Keratinocyte (primary cell): ENCODE measurements at regions not wholly inside any gene's neighbourhood (a gene's known extent, or its start where the extent isn't known, plus 50 kb on each side); places are given as distances from the start of the nearest gene placed in this dataset.

ENCODE experiments used
- DNase-seq: peaks from one replicate; pipeline ENCODE4 v3.0.0-alpha.2; 2011; ENCODE audit warnings: low read depth, missing footprints, low spot score
- FAIRE-seq: peaks from 2 replicates; lab custom pipeline; 2011; peaks lifted over from hg19 to GRCh38; lab: Jason Lieb, UNC
- H2AFZ ChIP-seq: 2 replicates; pipeline ENCODE4 v1.6.0; 2012; ENCODE audit warnings: low read length, control low read depth, inconsistent platforms; ENCODE audit not compliant: control insufficient read depth
- H3K27ac ChIP-seq: 2 replicates; pipeline ENCODE4 v1.5.1; 2011; ENCODE audit warnings: low read length; ENCODE audit not compliant: control insufficient read depth, insufficient read depth
- H3K27me3 ChIP-seq: 3 replicates; pipeline ENCODE4 v1.6.0; 2011; ENCODE audit warnings: low read length; ENCODE audit not compliant: control insufficient read depth, insufficient read depth; ENCODE audit errors: extremely low read depth
- H3K36me3 ChIP-seq, 2 experiments: 2 replicates in 1 of 2; 3 replicates in 1 of 2; pipeline ENCODE4 v1.5.1; 2011; ENCODE audit warnings: low read length in 2 of 2, mild to moderate bottlenecking in 1 of 2; ENCODE audit not compliant: control insufficient read depth in 2 of 2, insufficient read depth in 2 of 2; ENCODE audit errors: extremely low read depth in 1 of 2
- H3K4me1 ChIP-seq: 3 replicates; pipeline ENCODE4 v1.5.1; 2011; ENCODE audit warnings: low read length; ENCODE audit not compliant: control insufficient read depth, insufficient read depth; ENCODE audit errors: extremely low read depth
- H3K4me2 ChIP-seq: 3 replicates; pipeline ENCODE4 v1.6.0; 2011; ENCODE audit warnings: low read depth, low read length; ENCODE audit not compliant: control insufficient read depth, insufficient read depth; ENCODE audit errors: extremely low read depth
- H3K4me3 ChIP-seq, 3 experiments: fragments of 200-600 bp in 1 of 3; sonication (generic) in 1 of 3; 2 replicates in 2 of 3; 3 replicates in 1 of 3; pipeline ENCODE4 v1.5.1; 2011 to 2016; ENCODE audit warnings: low read length in 3 of 3, mild to moderate bottlenecking in 3 of 3, control low read depth in 2 of 3, inconsistent platforms in 1 of 3, low read depth in 1 of 3, mixed read lengths in 1 of 3, mixed run types in 1 of 3, moderate library complexity in 1 of 3; ENCODE audit not compliant: control insufficient read depth in 2 of 3, insufficient read depth in 2 of 3; ENCODE audit errors: extremely low read depth in 1 of 3
- H3K79me2 ChIP-seq: 2 replicates; pipeline ENCODE4 v1.6.0; 2012; ENCODE audit warnings: low read length; ENCODE audit not compliant: control insufficient read depth, insufficient read depth
- H3K9ac ChIP-seq: 3 replicates; pipeline ENCODE4 v1.6.0; 2011; ENCODE audit warnings: low read length; ENCODE audit not compliant: control insufficient read depth, insufficient read depth; ENCODE audit errors: extremely low read depth
- H3K9me1 ChIP-seq: 3 replicates; pipeline ENCODE4 v1.6.0; 2011; ENCODE audit warnings: low read length; ENCODE audit not compliant: control insufficient read depth, insufficient read depth; ENCODE audit errors: extremely low read depth
- H3K9me3 ChIP-seq: 2 replicates; pipeline ENCODE4 v1.5.1; 2012; ENCODE audit warnings: low read depth, low read length; ENCODE audit not compliant: control insufficient read depth
- H4K20me1 ChIP-seq: 3 replicates; pipeline ENCODE4 v1.6.0; 2011; ENCODE audit warnings: low read length; ENCODE audit not compliant: control insufficient read depth, insufficient read depth; ENCODE audit errors: extremely low read depth
- CTCF ChIP-seq, 3 experiments: IDR thresholded peaks in 1 of 3; conservative IDR thresholded peaks in 1 of 3; optimal IDR thresholded peaks in 1 of 3; 2 replicates in 2 of 3; 3 replicates in 1 of 3; pipeline versions ENCODE3 to v1.5.1; 2011; ENCODE audit warnings: low read length in 3 of 3, mild to moderate bottlenecking in 3 of 3, moderate library complexity in 2 of 3, control low read depth in 1 of 3, inconsistent platforms in 1 of 3; ENCODE audit not compliant: insufficient read depth in 2 of 3; ENCODE audit errors: extremely low read depth in 1 of 3
- EZH2 ChIP-seq: IDR thresholded peaks from one replicate; pipeline ENCODE4 v1.6.1; 2012; ENCODE audit warnings: inconsistent platforms, mild to moderate bottlenecking, low read length, moderate library complexity
- dilution Hi-C: fragments of 300-500 bp; cut with MboI; formaldehyde crosslinking; loops from one replicate; pipeline ENCODE4 v1.7.0; 2020; ENCODE audit warnings: low sequenced_read_pairs; ENCODE audit not compliant: extremely low pct_ligation_motif_present

GRCh38 chr7:52980129-52980528 lies 55.3 kb upstream of the POM121L12 start:
- Histone ChIP-seq H3K4me2 (no peak overlapping the region), H3K27ac (no peak overlapping the region), H3K36me3 (no peaks in the 10 kb centered on the region), H2AFZ (no peak overlapping the region), H3K9me3 (peaks cover 2% of the 10 kb centered on the region), H3K9ac (no peak overlapping the region), H3K27me3 (no peaks in the 10 kb centered on the region), H3K9me1 (no peaks in the 10 kb centered on the region), H3K4me3 (no peak overlapping the region), H3K4me1 (no peaks in the 10 kb centered on the region), H4K20me1 (no peaks in the 10 kb centered on the region), H3K79me2 (no peaks in the 10 kb centered on the region)
- DNase-seq (no peak), FAIRE-seq (no peak)
- dilution Hi-C loops: no loop called here
- no peak for TF ChIP-seq EZH2
- TF ChIP-seq CTCF (optimal IDR thresholded peaks at IDR 0.05 in 1 of 3, IDR thresholded peaks at IDR 0.05 in 1 of 3, conservative IDR thresholded peaks at IDR 0.05 in 1 of 3; ENCODE audit: extremely low read depth in 1 of 3, insufficient read depth in 2 of 3, low read length in 3 of 3): no peak

GRCh38 chr7:52973126-52973525 lies 62.3 kb upstream of the POM121L12 start:
- Histone ChIP-seq H4K20me1 (no peaks in the 10 kb centered on the region), H3K27me3 (no peaks in the 10 kb centered on the region), H3K9ac (no peak overlapping the region), H3K9me1 (no peaks in the 10 kb centered on the region), H3K4me1 (no peaks in the 10 kb centered on the region), H3K4me2 (no peak overlapping the region), H3K4me3 (no peak overlapping the region), H3K36me3 (no peaks in the 10 kb centered on the region), H3K27ac (no peak overlapping the region), H3K79me2 (no peaks in the 10 kb centered on the region), H2AFZ (no peak overlapping the region), H3K9me3 (no peaks in the 10 kb centered on the region)
- FAIRE-seq (no peak), DNase-seq (no peak)
- TF ChIP-seq EZH2 (no peak), CTCF (optimal IDR thresholded peaks at IDR 0.05 in 1 of 3, IDR thresholded peaks at IDR 0.05 in 1 of 3, conservative IDR thresholded peaks at IDR 0.05 in 1 of 3; ENCODE audit: extremely low read depth in 1 of 3, insufficient read depth in 2 of 3, low read length in 3 of 3) (no peak)
- dilution Hi-C loops: no loop called here
